Bronchial epithelial cell (primary cell): ENCODE measurements at regions not wholly inside any gene's neighbourhood (a gene's known extent, or its start where the extent isn't known, plus 50 kb on each side); places are given as distances from the start of the nearest gene placed in this dataset.

Experiments used
- DNase-seq: peaks from one replicate; pipeline ENCODE4 v3.0.0-alpha.2; 2010; ENCODE audit warnings: low read depth
- FAIRE-seq: peaks from 2 replicates; lab custom pipeline; 2011; peaks lifted over from hg19 to GRCh38; lab: Jason Lieb, UNC
- H3K27me3 ChIP-seq: 2 replicates; pipeline ENCODE4 v1.5.1; 2011; ENCODE audit warnings: low read length; ENCODE audit not compliant: control insufficient read depth, insufficient read depth
- H3K36me3 ChIP-seq: 2 replicates; pipeline ENCODE4 v1.5.1; 2011; ENCODE audit warnings: low read length; ENCODE audit not compliant: control insufficient read depth, insufficient read depth
- H3K4me3 ChIP-seq: 2 replicates; pipeline ENCODE4 v1.5.1; 2011; ENCODE audit warnings: mild to moderate bottlenecking, low read depth, low read length, control low read depth
- TF ChIP-seq, protein P1 (sequence below): IDR thresholded peaks from 2 replicates; pipeline ENCODE4 v1.5.1; 2011; ENCODE audit warnings: mild to moderate bottlenecking, moderate library complexity, low read length, control low read depth, inconsistent platforms; ENCODE audit not compliant: insufficient read depth, severe bottlenecking

DNA sequence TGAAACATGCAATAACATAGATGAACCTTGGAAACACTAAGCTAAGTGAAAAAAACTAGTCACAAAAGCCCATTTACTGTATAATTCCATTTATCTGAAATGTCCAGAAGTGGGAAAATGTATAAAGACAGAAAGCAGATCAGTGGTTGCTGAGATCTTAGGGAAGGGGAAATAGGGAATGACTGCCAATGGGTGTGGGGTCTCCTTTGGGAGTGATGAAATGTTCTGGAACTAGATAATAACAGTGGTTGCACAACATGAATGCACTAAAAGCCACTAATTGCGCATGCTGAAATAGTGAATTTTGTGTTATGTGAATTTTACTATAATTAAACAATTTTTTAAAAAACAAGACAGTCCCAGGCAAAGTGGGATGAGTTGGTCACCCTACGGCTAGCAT is 472.8 kb downstream of the CCDC171 start:
- DNase-seq, result no peak
- TF ChIP-seq, protein P1, sequence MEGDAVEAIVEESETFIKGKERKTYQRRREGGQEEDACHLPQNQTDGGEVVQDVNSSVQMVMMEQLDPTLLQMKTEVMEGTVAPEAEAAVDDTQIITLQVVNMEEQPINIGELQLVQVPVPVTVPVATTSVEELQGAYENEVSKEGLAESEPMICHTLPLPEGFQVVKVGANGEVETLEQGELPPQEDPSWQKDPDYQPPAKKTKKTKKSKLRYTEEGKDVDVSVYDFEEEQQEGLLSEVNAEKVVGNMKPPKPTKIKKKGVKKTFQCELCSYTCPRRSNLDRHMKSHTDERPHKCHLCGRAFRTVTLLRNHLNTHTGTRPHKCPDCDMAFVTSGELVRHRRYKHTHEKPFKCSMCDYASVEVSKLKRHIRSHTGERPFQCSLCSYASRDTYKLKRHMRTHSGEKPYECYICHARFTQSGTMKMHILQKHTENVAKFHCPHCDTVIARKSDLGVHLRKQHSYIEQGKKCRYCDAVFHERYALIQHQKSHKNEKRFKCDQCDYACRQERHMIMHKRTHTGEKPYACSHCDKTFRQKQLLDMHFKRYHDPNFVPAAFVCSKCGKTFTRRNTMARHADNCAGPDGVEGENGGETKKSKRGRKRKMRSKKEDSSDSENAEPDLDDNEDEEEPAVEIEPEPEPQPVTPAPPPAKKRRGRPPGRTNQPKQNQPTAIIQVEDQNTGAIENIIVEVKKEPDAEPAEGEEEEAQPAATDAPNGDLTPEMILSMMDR, result no peak
- H3K36me3 ChIP-seq, result no peaks in the 10 kb centered on the region
- H3K4me3 ChIP-seq, result no peak overlapping the region
- no peak for FAIRE-seq
- no peaks in the 10 kb centered on the region for H3K27me3 ChIP-seq

DNA sequence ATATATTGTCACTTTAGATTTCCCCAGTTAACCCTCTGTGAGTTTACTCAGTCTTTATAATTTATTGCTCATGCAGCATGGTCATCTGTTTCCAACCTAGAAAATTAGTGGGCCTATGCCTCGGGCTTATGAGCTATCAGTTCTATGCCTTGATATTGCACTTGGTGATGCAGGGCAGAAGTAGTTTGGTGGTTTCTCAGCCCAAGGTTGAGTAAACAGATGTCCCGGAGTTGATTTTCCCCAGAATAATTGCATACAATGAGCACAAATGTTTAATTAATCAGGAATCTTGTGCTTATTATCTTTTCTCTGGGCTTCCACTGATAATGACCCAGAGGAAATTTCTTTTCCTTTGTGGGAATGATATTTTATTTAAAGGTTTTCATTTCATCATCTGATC is 474.0 kb downstream of the CCDC171 start:
- no peak overlapping the region for H3K4me3 ChIP-seq
- no peak for FAIRE-seq
- TF ChIP-seq, protein P1, result no peak

DNA sequence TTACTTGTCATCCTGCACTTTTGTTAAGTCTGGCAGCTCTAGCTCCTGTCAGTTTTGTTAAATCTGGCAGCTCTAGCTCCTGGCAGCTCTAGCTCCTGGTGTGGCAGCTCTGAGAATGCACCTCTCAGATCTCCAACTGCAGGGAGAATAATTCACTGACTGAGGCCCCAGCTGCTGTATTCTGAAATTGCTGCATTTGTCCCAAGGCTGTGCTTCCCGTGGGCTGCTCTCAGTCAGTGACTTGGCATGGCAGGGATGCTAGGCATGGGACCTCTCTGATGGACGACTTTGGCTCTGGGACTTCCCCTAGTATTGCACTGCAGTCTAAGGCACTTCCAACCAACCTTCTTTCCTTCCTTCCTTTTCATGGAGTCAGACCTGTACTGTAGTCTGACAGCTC is 475.7 kb downstream of the CCDC171 start:
- Histone ChIP-seq H3K36me3 (no peaks in the 10 kb centered on the region), H3K27me3 (no peaks in the 10 kb centered on the region), H3K4me3 (no peak overlapping the region)
- DNase-seq (no peak), FAIRE-seq (no peak)
- TF ChIP-seq, protein P1, result no peak

More for the DNA sequence above, 474.0 kb downstream of the CCDC171 start:
- no peak for DNase-seq
- no peaks in the 10 kb centered on the region for H3K27me3 ChIP-seq
- no peaks in the 10 kb centered on the region for H3K36me3 ChIP-seq

DNA sequence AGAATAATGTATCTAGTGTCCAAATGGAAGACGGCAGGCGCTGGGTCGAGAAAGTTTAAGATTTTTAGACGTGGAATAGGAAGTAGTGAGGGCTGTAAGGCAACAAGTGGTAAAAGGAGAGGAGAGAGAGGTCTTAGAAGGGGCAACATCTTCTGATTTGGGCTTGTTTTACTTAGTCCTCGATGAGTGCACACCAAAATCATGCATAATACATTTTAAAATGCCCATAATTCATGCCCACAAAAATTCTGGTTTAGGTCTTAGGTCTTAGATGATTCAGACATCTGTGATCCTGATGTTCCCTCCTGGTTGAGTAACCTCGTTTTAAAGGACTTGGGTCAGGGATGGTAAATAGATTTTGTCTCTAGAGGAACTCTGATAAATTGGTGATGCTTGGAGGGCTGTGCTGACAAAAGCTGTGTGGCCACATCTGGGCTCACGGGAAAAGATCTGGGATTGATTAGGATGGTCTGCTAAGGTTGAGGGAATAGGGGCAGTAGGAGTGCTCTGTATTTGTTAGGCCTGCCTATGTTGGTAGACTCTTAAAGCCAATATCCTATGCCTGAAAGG is 476.3 kb downstream of the CCDC171 start:
- no peak overlapping the region for H3K4me3 ChIP-seq
- H3K36me3 ChIP-seq, result no peaks in the 10 kb centered on the region
- no peaks in the 10 kb centered on the region for H3K27me3 ChIP-seq
- no peak for DNase-seq
- TF ChIP-seq, protein P1, result no peak
- FAIRE-seq, result no peak

DNA sequence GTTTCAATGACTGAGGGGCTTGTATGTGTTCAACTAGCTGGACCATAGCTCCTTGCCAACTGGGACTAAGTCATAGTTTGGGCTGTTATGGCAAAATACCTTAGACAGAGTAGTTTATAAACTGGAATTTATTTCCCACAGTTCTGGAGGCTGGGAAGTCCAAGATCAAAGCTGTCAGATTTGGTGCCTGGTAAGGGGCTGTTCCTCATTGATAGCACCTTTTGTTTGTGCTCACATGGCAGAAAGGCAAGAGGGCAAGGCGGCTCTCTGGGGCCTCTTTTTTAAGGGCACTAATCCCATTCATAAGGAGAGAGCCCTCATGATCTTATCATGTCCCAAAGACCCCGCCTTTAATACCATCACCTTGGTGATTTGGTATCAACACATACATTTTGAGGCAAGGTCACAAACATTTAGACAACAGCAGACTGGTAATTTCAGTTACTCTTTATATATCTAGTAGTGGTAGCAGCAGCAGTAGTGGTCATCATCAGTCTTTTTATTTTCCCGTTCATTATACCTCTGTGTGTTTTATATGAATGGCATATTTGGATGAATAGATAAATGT is 477.0 kb downstream of the CCDC171 start:
- H3K27me3 ChIP-seq, result no peaks in the 10 kb centered on the region
- no peak overlapping the region for H3K4me3 ChIP-seq
- TF ChIP-seq, protein P1, result no peak
- no peaks in the 10 kb centered on the region for H3K36me3 ChIP-seq
- DNase-seq (no peak), FAIRE-seq (no peak)
